CD1c-positive myeloid dendritic cell (primary cell): ENCODE measurements at regions not wholly inside any gene's neighbourhood (a gene's known extent, or its start where the extent isn't known, plus 50 kb on each side); places are given as distances from the start of the nearest gene placed in this dataset.
"Not testable (repeated sequence)": the region's sequence is repeated elsewhere in the genome, so short reads cannot be mapped to it uniquely, and the experiment has no call there.

Source experiments
- DNase-seq: peaks from one replicate; pipeline ENCODE4 v3.0.0-alpha.2; 2016; ENCODE audit errors: extremely low spot score

DNA sequence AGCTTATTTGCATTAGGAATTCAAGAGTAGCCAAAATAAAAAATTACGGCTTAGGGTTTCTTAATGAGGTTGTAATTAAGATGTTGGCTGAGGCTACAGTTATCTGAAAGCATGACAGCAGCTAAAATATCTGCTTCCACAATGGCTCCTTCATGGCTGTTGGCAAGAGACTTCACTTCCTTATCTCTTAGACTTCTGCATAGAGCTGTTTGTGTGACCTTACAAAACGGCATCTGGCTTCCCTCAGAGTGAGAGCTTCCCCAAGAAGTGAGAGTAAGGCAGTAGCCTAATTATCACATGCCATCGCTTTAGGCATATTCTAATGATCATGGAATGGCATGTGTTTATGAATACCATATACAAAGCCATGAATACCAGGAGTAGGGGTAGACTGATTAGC, 57.6 kb downstream of the CCDC59 start:
- DNase-seq = no peak

DNA sequence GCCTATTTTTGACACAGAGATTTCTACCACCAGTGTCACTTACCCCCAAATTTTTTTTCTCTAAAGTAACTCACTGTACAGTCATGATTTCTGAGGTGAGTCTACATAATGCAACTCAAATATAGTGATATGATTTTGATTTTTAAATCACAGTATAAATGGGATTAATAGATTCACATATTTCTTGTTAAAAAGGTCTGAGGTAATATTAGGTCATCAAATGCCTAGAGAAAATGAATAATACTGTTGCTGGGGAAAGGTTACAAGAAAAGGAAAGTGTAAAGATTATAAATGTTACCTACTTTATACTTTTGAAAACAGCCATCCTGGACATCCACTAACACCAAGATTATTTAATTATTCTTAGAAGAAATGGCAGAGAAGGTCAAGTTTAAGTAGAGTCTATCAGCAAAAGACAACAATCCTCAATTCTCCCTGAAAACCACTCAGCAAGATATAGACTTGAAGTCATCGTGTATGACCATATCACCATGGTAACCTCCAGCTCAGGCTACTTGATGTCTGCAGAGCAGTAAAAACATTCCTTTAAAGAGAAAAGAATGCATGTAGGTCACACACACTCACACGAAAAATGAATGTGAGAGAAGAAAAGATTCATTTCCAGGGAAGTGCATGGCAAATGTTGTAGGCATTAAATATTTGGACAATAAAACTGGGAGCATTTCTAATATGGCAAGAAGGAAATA, 58.7 kb downstream of the CCDC59 start:
- DNase-seq = no peak

DNA sequence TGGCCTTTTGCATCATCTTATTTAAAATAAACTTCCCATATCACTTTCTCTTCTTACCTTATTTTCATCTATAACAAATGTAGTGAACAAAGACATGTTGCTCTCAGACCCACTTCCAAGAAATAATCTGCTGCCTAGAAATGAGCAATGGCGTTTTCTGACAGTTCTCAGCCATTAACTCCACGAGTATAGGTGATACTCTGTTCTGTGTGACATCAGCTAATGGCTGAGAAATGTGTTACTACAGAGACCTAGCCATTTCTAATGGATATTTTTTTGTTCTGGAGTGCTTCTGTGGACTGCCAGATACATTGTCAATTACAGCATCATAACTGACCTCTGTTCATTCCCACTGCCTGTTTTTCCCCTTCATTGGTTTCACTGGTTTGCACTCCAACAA, 67.8 kb downstream of the CCDC59 start:
- DNase-seq = no peak

DNA sequence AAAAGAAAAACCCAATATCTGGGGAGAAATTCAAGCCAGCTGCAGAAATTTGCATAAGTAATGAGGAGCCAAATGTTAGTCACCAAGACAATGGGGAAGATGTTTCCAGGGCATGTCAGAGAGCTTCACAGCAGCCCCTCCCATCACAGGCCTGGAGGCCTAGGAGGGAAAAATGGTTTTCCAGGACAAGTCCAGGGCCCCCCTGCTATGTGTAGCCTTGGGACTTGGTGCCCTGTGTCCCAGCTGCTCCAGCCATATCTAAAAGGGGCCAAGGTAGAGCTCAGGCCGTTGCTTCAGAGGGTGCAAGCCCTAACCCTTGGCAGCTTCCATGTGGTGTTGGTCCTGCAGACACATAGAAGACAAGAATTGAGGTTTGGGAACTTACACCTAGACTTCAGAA, 76.9 kb downstream of the CCDC59 start:
- not testable (repeated sequence) for DNase-seq

DNA sequence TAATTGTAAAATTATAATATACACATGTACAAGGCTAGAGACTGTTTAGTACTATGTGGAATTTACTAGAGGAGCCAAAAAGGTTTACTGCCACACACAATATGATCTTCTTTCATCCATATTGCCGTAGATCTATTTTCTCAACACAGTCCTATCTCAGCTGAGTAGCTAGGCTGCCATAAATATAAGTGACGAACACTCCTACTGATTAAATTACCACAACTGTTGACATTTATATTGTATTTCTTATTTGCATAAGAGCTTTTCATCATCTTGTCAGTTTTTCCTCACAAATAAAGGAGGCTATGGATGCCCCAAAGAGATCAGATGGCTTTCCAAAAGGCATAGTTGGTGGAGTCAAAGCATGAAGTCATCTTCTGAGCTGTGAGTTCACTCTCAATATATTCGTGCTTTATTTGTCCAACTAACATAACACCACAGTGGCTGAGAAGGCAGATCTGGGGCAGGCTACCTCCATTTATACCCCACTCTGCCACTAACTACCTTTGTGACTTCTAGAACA, 78.6 kb downstream of the CCDC59 start:
- no peak for DNase-seq

DNA sequence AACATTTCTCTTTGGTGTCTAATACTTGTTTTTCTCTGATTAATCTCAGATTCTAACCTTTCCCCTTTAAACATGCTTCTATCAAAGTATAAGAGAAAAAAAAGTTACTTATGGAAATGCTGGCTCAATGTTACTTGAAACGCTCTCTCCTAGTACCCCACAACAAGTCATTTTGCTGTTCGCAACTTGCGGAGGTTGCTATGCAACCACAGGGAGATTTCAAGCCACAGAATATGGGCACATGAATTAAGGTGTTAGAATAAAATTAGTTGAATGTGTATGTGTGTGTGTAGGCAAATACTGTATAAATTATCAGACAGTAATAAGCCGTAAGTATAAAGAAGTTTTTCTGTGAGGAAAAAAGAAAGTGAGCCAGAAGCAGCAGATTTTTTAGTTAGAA, 80.6 kb downstream of the CCDC59 start:
- no peak for DNase-seq

DNA sequence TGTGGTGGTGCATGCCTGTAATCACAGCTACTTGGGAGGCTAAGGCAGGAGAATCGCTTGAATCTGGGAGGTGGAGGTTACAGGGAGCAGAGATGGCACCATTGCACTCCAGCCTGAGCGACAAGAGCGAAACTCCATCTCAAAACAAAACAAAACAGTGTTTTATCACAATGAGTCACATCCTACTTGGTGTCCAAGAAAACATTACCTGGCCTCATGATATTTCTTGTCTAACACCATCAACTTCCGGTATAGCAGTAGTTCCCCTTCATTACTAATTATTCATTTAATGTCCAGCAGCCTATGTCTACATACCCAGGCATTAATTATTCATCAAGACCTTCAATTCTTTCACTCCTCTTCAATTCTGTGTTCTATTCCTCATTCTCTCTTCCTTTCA, 115.5 kb downstream of the CCDC59 start:
- DNase-seq = no peak

DNA sequence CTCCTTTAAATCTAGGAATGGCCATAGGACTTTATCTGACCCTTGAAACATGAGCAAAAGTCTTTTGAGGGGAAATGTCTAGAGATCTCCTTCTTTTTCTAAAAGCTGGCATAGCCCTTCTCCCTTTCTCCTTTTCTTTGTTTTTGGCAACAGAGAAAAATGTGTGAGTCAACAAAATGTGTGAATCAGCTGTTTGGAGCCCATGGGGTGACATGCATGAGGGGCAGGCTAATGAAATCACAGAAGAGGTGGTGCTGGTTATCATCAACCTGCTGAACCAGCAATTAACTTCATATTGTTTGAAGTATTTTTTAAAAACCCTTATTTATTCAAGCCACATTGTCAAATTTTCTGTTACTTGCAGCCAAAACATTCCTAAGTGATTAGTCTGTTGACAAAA, 132.3 kb downstream of the CCDC59 start:
- DNase-seq = no peak

DNA sequence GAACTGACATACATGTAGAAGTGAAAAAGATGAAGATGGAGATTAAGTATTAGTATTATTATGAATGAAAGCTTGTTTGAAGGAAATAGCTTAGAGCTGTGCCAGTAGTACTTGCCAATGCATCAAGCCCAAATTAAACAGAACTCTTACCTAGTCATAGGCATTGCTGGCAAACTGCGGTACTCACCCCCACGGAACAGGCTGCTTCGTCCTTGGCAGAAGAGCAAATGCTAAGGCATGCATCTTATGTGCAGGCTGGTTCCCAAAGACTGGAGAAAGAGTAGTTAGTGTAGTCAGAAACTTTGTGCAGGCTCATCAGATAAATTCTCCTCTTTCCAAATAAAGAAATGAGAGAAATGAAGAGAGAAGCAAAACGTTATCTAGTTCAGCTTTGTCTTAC, 134.8 kb downstream of the CCDC59 start:
- DNase-seq = no peak

DNA sequence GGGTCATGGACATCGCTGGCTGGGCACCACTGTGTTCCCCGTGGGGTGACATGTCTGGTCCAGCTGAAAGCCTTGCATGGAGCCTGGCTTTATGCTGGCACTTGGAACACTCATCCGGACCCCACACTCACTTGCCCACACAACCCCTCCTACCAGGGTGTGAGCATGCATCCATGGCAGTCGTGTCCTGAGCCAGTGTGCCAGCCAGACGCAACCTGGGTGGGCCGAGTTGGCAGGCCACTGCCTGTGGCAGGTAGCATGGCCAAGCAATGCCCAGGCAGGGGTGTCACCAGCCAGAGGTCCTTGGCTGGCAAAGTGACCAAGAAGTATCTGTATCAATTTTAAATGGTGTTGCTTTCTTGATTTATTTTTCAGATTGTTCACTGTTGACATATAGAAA, 141.7 kb downstream of the CCDC59 start:
- DNase-seq = no peak

DNA sequence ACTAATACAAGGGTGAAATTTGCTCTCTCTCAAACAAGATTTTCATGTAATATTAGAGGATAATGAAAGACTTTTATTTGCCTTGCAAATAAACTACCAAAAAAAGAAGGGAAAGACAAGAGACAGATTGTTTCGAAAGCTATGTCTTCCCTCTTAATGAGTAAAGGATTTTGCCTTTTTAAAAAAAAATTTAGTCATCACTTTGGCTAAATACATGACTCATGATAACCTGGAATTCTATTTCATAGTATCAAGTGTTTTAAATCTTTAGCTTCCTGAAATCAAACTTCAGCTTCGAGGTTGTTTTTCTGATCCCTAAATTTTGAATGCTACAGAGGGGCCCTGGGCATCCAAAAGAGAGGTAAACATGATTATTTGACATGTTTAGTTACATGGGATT, 144.4 kb downstream of the CCDC59 start:
- no peak for DNase-seq

DNA sequence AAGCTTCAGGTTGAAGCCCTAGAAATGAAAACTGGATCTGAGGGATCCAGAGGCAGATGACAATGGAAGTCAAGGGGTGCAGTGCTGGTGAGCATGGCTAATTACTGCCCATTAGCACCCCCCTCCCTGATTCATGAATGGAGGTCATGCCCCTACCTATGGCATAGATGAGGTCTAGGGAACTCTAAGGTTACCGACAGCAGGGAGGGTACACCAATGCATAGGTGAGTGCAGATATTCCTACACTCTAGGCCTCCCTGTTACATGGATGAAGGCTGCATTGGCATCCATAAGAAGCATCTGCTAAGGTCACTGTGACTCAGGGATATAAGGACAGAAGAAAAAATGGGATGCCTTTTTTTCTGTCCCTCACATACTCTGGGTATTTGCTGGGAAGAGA, 147.3 kb downstream of the CCDC59 start:
- DNase-seq = no peak

DNA sequence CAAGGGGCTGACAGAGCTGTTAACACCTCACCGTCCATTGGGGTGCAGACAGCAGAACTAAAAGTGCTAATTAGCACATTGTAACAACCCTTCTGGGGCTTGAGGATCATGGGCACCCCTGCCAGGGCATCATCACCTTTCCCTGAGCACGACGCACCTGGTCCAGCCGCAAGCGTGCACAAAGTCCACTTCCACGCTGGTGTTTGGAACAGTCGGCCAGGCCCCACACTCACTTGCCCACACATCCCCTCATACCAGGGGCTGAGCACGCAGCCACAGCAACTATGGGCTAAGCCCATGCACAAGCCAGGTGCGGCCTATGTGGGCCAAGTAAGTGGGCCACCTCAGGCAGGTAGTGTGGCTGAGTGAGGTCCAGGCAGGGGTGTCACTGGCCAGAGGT, 148.7 kb downstream of the CCDC59 start:
- no peak for DNase-seq

DNA sequence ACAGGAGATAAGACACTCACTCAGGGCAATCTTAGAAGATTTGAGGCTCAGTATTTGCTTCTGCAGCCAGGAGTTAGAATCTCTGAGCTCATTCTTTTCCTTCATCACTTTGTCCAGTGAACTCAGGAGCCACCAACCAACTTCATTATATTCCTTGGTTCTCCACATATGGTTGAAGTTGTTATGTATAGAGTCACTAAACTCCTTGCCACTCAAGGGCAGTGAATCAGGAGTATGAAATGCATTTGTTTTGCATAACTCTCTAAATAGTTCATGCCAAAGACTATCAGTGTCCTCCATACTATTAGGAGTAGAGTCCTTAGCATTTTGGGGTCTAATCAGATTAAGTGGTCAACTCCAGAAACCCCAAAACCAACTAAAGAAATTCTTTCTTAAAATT, 150.6 kb downstream of the CCDC59 start:
- no peak for DNase-seq

DNA sequence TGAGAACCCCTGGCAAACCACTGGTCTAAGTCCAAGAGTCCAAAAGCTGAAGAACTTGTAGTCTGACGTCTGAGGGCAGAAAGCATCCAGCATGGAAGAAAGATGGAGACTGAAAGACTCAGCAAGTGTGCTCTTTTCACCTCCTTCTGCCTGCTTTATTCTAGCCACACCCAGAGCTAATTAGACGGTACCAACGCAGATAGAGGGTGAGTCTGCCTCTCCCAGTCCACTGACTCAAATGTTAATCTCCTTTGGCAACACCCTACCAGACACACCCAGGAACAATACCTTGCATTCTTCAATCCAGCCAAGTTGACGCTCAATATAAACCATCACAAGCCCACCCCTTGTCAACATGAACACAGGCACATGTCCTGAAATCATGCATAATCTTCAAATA, 155.1 kb downstream of the CCDC59 start:
- no peak for DNase-seq

DNA sequence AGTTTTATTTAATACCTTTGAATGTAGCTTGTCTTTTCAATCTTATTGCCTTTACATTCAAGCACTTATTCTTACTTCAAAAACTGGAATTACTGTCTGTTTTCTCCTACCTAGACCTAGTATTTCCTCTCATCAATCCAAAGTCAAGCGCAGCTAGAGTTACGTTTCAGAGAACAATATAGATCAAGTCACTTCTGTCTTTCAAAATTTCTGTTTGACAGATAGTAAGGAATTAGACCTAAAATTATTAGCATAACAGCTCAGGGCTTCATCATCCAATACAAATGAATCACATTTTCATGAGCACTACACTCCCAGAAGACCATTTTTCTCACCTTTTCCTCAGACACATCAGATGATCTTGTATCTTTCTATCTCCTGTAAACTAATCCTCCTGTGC, 170.6 kb downstream of the CCDC59 start:
- no peak for DNase-seq

DNA sequence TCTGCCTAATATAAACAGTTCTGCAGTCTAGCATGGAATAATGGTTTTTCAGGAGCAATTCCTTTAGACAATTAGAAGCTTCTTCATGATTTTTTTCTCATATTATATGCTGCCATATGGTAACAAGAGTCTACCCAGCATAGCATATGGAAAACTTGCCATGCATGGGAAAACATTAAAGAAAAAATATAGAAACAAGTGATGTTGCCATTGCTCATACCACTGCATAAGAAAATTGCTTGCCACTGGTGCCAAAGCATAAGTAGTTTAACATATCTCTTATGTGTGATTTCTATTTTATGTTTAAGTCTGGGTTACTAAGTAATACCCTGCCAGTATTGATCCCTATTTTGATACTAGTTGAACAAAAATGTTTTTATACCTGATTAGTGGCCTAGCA, 171.2 kb downstream of the CCDC59 start:
- no peak for DNase-seq

DNA sequence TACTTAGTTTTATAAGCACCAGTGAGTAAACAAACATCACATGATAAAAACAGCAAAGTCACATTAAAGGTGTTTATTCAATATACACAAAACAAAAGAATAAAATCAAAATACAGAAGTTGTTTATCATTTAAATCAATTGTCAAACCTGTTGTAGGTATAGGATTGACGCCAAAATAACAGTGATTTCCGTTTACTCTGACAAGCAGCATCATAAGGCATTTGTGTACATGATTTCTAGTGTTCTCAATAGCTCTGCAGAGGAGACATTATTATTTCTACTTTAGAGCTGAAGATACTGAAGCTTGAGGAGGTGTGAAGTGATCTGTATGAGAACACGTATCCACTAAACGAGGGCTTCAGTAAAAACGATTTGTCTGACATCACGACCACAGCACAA, 171.9 kb downstream of the CCDC59 start:
- no peak for DNase-seq

DNA sequence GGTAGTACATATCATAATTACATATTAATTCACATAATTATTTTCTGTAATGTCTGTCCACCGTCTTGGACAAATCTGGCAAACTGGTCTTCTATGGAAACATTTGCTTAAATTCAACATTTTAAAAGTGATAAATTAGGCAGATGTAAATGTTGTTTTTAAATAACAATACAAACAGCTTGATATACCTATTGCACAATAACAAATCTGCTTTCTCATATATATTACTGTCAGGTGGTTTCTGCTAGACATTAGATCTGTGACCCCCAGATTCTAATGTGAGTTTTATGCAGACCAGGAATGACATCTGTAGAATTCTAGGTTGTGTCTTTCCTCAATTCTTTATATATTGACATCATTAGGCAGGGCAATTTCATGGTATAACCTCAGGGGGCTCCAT, 173.3 kb downstream of the CCDC59 start:
- no peak for DNase-seq

DNA sequence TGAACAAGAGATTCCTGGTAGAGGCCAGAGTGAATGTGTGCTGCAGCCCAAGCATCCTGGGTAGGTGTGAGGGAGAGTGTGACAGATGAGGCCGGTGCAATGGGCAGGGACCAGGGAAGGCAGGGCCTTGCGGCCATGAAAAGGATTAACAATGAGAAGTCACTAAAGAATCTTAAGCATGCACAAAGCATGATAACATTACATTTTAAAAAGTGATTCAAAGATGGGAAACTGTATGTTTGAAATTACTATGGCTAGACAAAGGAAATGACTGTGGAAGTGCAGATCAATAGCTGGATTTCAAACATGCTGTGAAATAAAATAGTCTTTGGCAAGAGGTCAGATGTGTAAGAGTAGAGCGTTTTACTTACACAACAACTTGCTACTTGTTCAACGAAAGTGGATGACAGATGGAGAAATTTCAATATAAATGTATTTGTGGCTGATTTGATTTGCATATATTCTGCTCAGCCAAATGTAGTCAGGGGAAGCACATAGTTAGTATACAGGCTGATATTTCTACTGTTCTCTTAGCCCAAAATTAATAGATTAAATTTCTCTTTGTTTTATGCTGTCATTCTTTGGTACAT, 175.5 kb downstream of the CCDC59 start:
- no peak for DNase-seq

DNA sequence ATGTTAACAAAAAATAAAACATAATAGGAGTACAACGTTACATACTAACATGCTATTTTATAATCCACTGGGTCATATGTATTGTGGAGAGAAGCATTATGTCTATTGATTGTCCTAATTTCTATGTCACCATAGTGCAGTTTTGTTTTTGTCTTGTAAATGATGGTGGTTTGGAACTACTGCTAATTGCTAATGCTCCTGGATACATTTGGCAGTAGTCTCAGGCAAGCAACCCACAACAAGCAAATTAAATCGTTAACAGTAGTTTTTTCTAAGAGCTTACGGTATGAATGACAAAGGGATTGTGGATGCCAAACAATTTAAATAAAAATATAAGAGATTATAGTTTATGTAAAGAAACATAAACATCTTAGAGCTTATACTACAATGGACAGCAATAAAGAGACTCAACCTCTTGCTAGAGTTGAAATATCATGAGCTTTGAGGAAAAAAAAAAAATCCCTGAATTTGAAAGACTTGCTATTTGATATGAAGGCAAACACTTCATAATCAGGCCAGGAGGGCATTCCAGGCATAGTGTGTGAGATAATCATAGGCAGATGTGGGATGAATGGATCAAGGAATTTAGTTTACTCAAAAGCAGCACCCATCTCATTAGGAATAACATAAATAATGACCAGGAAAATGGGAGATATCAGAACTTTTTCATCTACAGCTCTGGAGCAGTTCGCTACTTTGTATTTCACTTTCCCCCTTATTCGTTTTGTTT, 181.3 kb downstream of the CCDC59 start:
- DNase-seq = no peak

DNA sequence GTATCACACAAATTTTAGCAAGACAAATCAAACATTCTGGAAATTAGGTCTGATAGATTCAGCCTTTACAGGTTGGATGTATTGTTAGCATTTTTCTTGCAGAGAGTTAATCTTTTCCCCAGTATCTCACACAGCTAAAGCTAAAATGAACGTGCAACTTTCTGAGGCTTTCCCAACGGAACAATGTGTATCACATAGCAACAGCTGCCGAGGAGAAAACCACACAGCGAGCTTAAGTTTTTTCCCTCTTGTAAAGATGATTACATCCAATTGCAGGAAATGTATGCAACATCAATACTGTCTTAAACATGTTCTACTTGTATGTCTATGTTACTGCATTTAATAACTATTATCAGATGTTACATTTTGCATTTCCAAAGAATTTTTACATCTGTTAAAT, 182.2 kb downstream of the CCDC59 start:
- no peak for DNase-seq

DNA sequence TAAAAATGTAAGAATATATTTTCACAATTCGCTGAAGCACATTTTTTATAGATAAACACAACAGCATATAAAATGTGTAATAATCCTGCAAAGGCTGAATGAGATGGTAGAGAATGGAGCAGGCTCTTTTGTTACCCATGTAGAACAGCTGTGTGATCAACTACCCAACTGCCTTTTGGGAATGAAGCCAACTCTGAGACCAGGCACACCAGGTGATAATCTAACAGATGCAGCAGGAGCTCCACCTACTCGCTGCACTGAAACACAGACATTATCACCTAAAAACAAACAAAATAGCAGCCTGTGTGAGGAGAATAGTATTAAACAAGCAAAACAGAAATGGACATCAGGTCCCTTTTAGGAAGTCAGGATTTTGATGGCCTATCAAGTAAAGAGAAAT, 183.3 kb downstream of the CCDC59 start:
- no peak for DNase-seq
